ENCODE measurements at regions not wholly inside any gene's neighbourhood (a gene's known extent, or its start where the extent isn't known, plus 50 kb on each side); places are given as distances from the start of the nearest gene placed in this dataset.
"Not testable (repeated sequence)": the region's sequence is repeated elsewhere in the genome, so short reads cannot be mapped to it uniquely, and the experiment has no call there.

DNA sequence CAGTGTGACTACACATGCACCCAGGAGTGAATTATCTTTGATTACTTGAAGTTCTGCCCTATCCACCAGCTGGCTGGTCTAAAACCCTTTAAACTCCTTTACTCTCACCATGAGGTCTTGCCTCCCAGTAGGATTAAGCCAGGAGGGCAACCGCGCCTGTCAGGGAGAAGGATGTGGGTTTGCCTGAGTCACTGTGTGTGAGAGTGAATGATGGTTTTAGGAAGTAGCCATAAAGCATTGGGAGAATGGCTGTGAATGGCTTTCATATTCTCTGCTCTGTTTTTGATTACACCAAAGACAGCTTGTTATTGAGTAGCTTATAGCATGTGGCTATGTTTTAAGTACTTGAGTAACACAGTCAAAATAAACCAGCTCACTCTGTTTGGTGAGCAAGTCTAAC is 637.7 kb upstream of the TBL1XR1 start:
- peak; percentile 89 for DNase-seq

- no peak for DNase-seq
Observed at GRCh38 chr3:177835917-177836316, 638.6 kb upstream of the TBL1XR1 start.

- peak; percentile 17 for DNase-seq
Observed at GRCh38 chr3:177836671-177837070, 639.4 kb upstream of the TBL1XR1 start.

DNA sequence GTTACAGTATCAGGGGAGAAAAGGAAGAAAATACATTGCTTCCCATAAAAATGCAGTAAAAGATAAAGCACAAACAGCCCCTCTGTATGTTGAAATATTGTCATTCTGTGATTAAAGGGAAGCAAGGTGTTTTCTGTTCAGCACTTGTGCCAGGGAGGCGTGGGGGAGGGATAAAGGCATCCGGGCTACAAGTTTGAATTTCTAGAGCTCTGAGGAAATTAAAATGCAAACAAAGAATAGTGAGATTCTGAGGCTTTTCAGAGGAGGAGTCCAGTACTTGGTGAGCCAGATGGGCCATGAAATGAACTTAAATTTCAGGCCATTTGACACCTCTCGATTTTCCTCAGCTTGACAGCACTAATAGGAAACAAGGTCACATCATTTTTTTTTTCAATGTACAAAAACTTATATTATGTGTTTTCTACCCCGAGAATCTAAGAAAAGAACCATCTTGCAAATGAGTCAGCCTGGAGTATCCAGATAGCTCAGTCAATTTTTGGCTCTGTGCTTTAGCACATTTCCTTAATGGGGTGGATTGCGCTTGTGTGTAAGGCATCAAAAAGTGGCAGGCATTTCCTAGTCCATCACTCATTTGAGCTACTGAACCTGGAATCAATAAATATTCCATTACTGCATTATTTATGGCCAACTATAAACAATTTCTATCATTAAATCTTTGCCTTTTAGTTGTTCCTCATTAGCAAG is 640.8 kb upstream of the TBL1XR1 start:
- DNase-seq: no peak

DNA sequence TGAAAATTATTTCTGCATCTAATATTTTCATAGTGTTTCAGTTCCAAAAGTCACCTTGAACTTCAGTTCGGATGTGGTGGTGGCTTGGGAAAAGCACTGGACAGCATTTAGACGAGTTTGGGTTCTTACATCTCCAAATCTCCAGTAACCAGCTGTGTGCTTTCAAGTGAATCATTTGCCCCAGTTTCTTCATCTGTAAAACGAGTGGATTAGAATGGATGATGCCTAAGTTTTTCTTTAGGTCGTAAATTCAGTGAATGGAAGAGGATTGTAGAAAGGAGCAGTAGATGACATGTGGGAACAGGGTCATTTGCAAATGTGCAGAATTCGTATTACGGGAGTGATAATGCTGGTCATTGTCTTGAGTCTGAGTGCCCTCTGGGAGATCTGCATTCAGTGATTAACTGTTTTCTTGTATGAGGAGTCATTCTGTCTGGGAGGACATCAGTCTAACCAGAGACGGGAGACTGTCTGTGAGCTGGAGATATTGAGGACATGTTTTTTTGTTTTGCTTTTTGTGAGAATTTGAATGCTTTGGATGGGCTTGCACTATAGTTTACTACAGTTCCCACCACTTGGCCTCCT is 641.6 kb upstream of the TBL1XR1 start:
- DNase-seq: no peak

DNA sequence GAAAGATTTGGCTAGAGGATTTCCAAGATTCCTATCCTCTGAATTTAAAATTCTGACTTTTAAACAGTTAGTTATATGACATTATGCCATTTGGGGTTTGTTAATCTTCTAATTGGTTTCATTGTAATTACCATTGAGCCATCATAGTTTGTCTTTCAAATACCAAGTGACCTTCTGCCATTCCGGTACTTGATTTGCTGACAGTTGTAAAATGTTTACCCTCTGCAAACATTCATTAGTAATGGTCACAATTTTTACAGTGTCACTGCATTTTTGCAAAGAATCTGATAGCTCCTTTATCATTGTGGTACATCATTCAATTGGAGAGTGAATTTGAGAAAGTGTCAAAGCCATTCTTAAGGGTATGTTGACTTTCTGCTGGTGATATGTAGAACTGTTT is 645.0 kb upstream of the TBL1XR1 start:
- no peak for DNase-seq

- no peak for DNase-seq
Observed at GRCh38 chr3:177842743-177843734, 645.8 kb upstream of the TBL1XR1 start.

GRCh38 chr3:177852001-177852807 is 654.9 kb upstream of the TBL1XR1 start:
- DNase-seq: no peak

DNA sequence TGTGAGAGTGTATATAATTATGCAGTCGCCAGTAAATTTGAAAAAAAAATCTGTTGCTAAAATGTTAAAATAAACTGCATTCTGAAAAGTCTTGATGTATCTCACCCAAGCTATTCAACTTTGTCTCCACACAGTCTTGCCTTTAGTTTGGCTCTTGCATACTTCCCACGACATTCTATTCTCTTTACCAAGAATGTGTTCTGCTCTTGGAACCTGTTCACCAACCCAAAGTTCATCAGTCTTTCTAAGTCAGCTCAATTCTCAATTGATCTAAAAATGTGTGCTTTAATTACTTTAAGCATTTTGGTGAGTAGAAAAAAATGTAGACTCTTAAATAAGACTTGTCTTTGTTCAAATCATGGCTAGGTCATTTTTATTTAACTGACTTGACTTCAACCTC is 657.7 kb upstream of the TBL1XR1 start:
- no peak for DNase-seq

GRCh38 chr3:177860184-177860583 is 662.9 kb upstream of the TBL1XR1 start:
- no peak for DNase-seq

DNA sequence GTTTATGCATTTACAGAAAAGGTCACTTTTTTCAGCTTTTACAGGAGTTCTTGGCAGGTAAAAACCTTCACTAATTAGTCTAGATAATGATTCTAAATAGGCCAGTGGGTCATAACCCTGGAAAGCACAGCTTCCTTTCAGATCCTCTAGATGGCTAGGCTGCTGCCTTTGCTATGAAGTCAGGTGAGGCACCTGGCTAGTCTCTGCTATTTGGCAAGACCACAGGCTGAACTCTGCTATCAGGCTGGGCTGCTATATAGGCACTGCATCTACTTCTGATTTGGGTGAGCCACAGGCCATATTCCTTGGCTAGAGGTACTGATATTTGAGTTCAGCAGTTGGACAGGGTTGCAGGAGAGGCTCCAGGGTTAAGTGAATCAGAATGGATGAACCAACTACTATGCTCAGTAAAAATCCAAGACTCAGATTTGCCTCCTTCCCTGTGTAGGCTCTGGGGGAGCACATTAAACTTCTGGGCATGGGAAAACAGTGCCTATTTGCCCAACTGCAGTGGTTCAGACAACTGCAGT is 665.7 kb upstream of the TBL1XR1 start:
- no peak for DNase-seq

DNA sequence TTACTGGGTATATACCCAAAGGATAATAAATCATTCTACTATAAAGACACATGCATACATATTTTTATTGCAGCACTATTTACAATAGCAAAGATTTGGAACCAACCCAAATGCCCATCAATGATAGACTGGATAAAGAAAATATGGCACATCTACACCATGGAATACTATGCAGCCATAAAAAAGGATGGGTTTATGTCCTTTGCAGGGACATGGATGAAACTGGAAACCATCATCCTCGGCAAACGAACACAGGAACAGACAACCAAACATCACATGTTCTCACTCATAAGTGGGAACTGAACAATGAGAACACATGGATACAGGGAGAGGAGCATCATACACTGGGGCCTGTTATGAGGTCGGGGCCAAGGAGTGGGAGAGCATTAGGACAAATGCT is 665.0 kb upstream of the KCNMB2 start:
- DNase-seq: not testable (repeated sequence)

- DNase-seq: no peak
Observed at GRCh38 chr3:177878192-177878591, 658.0 kb upstream of the KCNMB2 start.

DNA sequence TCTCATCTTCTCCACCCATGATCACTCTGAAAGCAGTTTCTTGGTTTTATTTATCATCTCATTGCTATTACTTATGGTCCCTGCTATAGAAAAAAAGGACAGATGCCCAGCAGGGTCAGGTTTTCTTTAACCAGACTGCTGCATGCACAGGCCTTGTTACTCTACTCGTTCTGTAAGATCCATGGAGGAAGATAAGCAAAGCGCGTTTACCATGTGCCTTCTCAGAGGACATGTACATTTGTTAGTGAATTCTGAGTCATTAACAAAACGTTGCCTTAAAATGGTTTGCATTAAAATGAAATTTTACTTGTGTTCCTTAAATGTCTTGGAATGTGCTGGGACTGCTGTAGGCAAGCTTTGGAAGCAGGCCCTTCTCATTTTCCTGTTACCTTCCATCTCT is 657.3 kb upstream of the KCNMB2 start:
- no peak for DNase-seq

GRCh38 chr3:177881351-177881750 is 654.9 kb upstream of the KCNMB2 start:
- no peak for DNase-seq

DNA sequence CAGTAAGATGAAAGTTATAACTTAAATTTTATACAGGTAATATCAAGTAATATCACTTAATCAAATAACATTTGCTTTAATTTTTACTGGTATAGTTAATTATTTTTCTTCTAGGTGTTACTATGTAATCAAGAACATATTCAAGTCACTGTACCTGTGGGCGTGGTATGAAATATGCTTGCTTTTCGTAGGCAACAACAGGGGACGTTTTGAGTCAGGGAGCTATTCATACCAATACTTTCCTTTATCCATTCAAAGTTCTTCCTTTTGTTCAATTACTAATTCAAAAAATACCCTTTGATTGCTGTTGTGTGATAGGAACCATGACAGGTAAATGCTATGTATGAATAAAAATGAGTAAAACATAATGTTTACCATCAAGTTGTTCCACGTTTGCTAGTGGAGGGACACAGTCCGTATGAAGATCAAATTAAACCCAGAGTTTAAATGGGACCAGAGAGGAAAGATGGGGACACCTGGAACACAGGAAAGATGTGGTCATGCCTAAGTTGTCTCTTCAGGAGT is 654.0 kb upstream of the KCNMB2 start:
- no peak for DNase-seq

DNA sequence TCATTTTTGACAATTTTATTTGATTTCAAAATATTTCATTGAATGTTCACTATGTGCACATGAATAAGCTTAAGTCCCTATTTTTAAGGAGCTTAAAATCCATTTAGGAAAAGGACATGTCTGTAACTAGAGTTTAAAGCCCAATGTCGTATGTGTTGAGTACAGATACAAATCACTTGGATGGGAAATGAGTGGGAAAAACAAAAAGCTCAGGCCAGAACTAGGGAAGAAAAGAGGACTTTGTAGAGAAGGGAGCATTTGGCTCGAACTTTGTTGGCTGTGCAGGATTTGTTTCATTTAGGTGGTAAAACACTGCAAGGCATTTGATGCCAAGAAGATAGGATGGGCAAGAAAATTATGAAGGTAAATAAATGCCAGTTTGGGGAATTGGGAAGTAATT is 653.1 kb upstream of the KCNMB2 start:
- DNase-seq: no peak

DNA sequence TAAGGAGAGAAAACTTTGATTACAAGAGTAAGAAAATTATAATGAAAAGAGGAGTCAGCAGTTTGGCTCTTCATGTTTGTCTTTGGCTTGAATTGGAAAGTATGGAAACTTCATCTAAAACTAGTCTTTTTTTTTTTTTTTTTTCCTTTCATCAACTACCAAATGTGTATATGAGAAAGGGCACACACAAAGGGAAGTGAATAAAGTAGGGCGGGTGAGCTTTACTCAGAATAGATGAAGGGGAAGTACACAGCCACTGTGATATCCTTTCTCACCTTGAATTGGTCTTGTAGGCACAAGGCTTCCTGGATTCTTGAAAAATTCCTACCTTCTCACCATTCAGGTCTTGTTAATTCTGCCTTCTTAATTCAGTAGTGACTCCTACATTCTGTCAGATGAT is 652.3 kb upstream of the KCNMB2 start:
- no peak for DNase-seq

DNA sequence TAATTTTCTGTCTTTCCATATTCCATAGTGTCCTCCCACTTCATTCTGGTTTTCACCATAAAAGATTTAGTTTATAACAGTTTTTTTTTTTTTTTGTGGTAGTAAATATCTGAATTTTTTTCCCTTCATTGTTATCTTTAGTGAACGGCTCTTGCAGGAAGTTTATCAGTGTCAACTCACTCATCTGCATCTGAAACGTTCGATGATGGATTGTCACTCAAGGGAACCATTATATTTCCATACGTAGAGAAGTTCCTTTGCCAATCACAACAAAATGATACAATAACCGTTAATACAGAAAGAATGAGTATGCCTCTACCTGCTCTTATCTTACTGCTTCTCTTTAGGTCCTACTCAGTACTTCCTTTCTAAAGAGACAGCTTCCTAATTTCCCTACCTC is 651.2 kb upstream of the KCNMB2 start:
- no peak for DNase-seq

DNA sequence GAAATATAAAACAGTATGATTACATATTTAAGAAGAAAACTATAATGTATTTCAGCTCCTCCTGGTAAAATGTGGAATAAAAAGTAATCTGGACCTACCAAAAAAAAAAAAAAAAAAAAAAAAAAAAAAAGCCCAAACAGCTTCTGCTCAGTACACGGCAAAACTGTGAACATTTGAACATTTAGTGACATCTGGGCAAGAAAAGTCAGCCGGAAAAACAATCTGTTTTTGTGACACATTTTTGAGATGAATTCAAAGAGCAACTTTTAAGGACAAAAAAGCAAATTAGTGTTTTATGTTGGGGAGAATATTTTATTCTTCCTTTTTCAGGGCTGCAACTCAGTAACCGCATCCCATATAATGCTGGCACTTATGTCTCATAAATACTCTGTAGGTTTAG is 649.7 kb upstream of the KCNMB2 start:
- DNase-seq: no peak

- no peak for DNase-seq
Observed at GRCh38 chr3:177887475-177887874, 648.8 kb upstream of the KCNMB2 start.

DNA sequence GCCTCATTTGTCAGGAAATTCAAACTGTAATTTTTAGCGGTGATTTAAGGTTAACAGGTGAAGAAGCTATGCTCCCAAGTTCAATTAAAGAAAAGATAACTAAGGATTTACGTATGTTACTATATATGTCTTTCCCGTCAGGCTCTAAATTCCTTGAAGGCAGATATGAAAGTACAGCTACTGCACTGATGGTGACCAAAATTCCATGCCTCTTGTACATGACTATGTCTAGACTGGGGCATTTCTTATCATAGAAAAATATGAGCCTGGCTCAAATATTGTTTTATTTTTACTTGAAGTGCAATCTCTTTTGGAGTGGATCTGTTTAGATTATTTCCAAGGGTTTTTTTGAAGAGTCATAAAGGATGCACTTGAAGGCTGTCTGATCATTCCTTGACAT is 647.1 kb upstream of the KCNMB2 start:
- DNase-seq: no peak

Measured in DMS153 (cell line).